Retina (tissue), 1 donor: ENCODE measurements at regions not wholly inside any gene's neighbourhood (a gene's known extent, or its start where the extent isn't known, plus 50 kb on each side); places are given as distances from the start of the nearest gene placed in this dataset.
"Not testable (repeated sequence)": the region's sequence is repeated elsewhere in the genome, so short reads cannot be mapped to it uniquely, and the experiment has no call there.

Experiments used
- DNase-seq: peaks from one replicate; pipeline ENCODE4 v3.0.0-alpha.2; 2016

GRCh38 chr3:166986000-166986399 is 394.1 kb downstream of the ZBBX start:
- no peak for DNase-seq

GRCh38 chr3:166975796-166976195 is 404.3 kb downstream of the ZBBX start:
- not testable (repeated sequence) for DNase-seq

GRCh38 chr3:166967714-166968113 is 412.4 kb downstream of the ZBBX start:
- not testable (repeated sequence) for DNase-seq

- no peak for DNase-seq
These were observed 417.2 kb downstream of the ZBBX start for GRCh38 chr3:166962911-166963310.

GRCh38 chr3:166957121-166957520 is 423.0 kb downstream of the ZBBX start:
- DNase-seq, result peak; percentile 15

DNA sequence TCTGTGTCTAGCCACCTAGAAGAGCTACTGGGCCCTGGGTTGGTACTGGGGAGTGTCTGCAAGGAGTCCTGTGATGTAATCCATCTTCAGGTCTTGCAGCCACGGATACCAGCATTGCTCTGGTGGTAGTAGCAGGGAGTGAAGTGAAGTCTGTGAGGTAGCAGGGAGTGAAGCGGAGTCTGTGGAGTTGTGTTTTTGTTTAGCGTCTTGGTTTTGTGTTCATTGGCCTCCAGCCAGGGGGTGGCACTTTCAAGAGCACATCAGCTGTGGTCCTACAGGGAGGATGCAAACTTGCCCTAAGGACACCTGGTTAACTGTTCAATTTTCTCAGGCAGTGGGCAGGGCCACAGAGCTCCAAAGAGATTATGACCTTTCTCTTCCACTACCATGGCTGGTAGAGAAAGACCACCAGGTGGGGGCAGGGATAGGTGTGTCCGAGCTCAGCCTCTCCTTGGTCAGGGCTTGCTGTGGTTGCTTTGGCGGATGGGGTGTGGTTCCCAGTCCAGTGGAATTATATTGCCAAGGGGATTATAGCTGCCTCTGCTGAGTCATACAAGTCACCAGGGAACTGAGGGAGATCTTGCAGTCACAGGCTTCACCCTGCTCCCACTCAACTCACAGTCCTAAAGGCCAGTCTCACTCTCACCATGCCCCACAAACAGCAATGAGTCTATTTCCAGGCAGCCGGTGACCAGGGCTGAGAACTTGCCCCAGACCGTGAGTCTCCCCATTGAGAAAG is 424.7 kb downstream of the ZBBX start:
- DNase-seq, result no peak

GRCh38 chr3:166934879-166935278 is 445.2 kb downstream of the ZBBX start:
- no peak for DNase-seq

- DNase-seq, result no peak
These were observed 462.7 kb downstream of the ZBBX start for GRCh38 chr3:166917437-166917836.

- no peak for DNase-seq
These were observed 477.7 kb downstream of the ZBBX start for GRCh38 chr3:166902374-166902773.

- no peak for DNase-seq
These were observed 479.1 kb downstream of the ZBBX start for GRCh38 chr3:166900866-166901577.

DNA sequence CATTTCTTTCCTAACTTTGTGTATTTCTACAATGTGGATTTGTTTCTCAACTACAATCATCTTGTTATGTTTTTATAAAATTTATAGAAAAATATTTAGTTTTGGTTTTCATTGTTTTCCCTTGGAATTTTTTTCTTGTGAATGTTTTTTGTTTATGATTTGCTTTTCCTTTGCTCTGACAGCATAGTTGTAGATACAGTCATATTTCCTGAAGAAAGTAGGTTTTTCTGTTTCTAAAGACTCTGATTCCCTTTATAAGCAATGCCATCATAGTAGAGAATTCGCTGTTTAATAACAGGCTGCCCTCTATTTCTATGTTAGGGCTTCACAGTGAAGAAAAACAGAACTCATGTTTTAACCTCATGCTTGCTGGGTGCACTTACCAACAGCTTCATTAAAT is 482.3 kb downstream of the ZBBX start:
- DNase-seq, result no peak

DNA sequence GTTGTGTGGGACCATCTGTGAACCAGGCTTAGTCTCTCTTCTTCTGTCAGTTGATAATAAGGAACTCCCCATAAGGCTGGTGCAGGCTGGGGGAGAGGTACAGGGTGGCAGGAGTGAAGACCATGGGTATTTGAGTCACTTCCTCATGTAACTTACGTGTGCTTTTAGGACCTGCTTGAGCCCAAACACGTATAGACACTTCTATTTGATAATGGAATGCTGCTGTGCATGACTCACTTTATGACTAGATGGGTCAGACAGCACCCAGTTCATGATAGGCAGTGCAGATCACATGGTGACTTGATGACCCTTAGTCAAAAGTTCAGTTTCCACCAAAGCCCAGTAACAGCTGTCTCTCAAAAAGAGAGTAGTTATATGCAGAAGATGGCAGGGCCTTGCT is 490.9 kb downstream of the ZBBX start:
- no peak for DNase-seq

DNA sequence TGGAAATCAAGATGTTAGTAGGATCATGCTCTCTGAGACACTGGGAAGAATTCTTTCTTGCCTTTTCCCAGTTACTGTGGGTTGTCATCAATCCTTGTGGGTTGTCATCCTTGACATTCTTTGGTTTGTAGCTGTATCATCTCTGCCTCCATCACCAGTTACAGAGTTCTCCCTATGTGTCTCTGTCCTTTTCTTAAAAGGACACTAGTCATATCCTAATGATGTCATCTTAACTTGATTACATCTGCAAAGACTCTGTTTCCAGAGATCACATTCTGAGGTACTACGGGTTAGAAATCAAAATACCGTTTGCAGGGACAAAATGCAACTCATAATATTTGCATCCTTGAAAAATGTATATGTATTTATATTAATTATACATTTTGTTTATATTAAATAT is 500.4 kb downstream of the ZBBX start:
- DNase-seq, result no peak

- no peak for DNase-seq
These were observed 502.1 kb downstream of the ZBBX start for GRCh38 chr3:166877971-166878370.

DNA sequence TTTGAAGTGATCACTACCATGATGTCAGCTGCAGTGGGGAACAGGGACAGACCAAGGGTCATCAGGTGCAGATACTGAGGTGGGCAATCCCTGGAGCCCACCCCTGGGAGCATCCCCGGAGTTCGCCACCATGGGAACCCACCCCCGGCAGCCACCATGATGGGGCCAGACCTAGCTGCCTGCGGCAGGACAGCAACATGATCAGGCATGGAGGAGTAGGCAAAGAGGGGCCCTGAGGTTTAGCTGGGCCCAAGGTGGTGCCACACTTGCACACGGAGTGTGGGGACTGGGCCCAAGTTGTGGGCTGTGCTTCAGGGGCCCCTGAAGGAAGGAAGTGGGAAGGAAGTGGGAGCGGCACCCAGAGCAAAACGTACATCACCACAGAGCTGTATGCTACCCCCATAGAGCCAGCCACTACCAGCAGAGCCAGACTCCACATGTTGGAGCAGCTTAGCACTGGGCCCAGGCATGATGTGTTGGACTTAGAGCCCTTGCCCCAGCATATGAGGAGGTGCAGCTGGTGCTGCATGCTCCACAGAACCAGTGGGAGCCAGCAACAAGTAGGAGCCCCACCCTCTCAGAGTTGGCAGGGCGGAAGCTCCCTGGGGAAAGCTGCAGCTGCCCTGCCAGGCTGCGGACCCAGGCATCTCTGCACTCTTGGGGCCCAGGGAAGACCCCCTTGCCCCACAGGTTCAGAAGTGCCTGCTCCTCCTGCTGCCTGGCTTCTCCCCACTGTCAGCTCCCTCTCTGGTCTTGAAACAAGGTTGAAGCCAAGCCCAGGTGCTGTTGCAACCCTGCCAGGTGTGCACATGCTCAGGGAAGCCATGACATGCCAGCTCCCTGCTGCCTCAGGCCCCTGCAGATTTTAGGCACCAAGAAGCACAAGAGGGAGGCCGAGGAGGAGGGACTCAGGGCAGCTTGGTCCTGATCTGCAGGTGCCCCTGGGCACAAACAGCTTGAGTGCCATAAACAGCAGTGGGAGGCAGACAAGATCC is 515.3 kb downstream of the ZBBX start:
- DNase-seq, result no peak

GRCh38 chr3:166860217-166860616 is 519.9 kb downstream of the ZBBX start:
- DNase-seq, result no peak

- no peak for DNase-seq
These were observed 535.8 kb downstream of the ZBBX start for GRCh38 chr3:166844329-166844728.

DNA sequence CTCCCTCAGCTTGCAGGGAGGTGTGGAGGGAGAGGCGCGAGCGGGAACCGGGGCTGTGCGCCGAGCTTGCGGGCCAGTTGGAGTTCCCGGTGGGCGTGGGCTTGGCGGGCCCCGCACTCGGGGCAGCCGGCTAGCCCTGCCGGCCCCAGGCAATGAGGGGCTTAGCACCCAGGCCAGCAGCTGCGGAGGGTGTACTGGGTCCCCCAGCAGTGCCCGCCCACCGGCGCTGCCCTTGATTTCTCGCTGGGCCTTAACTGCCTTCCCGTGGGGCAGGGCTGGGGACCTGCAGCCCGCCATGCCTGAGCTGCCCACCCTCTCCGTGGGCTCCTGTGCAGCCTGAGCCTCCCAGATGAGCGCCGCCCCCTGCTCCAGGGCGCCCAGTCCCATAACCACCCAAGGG is 537.3 kb downstream of the ZBBX start:
- not testable (repeated sequence) for DNase-seq

GRCh38 chr3:166837535-166837934 is 542.6 kb downstream of the ZBBX start:
- no peak for DNase-seq

- DNase-seq, result no peak
These were observed 543.3 kb downstream of the ZBBX start for GRCh38 chr3:166836836-166837235.

DNA sequence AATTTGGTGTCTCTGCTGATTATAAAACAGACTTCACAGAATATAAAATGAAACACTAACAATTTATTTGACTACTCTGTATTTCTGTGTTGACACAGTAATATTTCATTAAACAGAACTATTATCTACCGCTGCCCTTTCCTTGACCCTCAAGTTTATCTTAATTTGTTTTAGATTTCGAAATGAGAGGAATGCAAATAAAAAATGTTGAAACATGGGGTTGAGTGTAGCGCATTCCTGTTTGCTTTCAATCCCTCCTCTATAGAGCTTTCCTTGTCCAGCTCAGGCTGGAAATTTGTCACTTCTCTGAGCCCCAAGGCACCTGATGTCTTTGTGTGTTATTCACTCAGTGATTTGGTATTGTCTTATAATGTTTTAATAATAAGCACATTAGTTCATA is 550.2 kb downstream of the ZBBX start:
- no peak for DNase-seq

DNA sequence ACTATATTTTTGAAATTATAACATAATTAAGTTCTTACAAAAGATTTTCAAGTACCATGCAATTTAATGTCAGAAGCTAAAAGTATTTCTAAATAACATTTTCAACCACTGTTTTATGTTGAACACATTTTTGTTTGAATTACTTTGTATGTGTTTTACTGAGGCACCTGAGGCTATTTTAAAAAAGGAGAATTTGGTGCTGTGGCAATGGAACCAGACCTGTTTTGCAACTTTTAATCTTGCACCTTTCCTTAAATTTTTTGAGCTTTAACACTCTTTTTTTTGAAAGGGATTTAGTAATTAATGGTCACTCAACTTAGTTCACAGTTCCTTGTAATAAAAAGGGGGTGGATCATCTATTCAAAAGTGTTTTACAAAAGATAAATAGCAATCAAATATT is 561.6 kb downstream of the ZBBX start:
- DNase-seq, result no peak

DNA sequence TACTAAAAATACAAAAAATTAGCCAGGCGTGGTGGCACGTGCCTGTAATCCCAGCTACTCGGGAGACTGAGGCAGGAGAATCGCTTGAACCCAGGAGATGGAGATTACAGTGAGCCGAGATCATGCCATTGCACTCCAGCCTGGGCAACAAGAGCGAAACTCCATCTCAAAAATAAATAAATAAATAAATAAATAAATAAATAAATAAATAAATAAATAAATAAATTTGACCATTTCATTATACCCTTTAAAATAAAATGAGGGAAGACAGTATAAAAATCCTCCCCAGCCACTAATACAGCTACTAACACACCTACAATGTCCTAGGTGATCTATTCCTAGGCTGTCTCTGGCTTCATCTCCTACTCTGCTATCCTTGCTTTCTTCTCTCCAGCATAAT is 562.8 kb downstream of the ZBBX start:
- not testable (repeated sequence) for DNase-seq
